Amniotic stem cell (primary cell): ENCODE measurements at regions not wholly inside any gene's neighbourhood (a gene's known extent, or its start where the extent isn't known, plus 50 kb on each side); places are given as distances from the start of the nearest gene placed in this dataset.
"Not testable (repeated sequence)": the region's sequence is repeated elsewhere in the genome, so short reads cannot be mapped to it uniquely, and the experiment has no call there.

ENCODE experiments used
- DNase-seq: peaks from one replicate; lab custom pipeline; 2025; lab: John Stamatoyannopoulos, UW

DNA sequence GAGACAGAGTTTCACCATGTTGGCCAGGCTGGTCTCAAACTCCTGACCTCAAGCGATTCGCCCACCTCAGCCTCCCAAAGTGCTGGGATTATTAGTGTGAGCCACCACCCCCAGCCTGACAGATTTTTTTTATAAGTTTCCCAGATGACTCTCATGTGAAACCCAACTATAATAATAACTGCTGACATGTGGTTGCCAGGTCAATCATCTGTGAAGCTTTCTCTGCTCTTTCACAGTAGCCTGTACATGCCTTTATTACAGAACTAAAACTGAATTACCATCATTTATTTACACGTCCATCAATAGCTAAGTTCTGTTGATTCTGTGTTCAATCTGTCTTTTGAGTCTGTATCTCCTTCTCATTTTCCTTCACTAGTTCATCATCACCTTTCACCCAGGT, 218.5 kb downstream of the RPS29 start:
- no peak for DNase-seq

DNA sequence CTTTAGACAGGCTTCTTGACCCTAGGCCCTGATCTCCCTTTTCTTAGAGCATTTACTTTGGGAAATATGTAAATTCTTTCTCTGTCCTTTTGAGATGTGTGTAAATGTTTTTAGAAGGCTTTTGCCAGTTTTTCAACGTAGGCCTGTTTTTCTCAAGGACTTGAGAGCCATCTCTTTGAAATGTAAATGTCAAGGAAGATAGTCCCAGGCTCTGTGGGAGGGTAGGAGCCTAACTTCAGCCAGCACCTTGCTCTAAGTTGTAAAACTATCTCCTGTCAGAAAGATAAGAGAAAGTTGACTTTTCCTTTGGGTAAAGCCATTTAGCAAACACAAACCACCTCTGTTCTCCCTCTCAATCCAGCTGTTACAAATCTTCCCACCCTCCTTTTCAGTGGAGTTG, 219.8 kb downstream of the RPS29 start:
- DNase-seq = no peak

- DNase-seq = no peak
These were observed 221.4 kb downstream of the RPS29 start for GRCh38 chr14:49364752-49365117.

DNA sequence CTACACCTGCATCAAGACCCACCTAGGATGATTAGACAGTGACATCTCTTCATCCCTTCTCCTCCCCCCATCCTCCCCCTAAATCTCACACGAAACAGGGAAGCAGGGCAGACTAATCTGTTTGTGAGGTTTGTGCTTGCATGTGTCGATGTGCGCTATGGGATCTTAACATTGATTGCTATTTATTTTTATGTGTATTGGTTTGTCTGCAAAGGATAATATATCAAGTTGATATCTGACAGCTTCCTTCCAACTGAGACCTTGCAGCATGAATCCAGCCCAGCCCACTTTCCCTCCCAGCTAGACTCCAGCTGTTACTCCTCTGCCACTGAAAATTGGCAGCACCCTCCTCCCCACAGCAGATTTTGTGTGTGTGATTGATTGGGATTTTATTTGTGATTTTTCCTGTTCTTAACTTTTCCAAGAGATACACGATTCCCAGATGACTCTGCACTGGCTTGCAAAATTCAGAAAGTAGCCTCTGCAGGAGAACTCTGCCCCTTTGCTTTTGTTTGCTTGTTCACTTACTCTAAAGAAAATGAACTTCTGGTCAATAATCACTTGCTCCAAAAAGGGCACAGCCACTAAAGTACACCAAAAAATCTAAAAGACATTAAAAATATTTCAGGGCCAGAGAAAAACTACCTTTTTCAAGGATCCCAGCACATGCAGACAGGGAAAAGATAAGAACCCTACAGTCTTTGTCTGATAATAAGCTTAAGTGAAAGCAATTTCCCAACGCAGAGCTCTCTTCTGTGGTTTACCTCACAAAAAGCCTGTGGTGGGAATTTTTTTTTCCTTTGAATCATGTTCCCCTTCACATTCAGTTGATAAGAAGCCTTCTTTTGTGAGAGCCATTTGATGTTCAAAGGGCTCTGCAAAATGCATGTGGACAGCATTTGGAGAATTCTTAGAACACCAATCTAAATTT, 222.1 kb downstream of the RPS29 start:
- no peak for DNase-seq

DNA sequence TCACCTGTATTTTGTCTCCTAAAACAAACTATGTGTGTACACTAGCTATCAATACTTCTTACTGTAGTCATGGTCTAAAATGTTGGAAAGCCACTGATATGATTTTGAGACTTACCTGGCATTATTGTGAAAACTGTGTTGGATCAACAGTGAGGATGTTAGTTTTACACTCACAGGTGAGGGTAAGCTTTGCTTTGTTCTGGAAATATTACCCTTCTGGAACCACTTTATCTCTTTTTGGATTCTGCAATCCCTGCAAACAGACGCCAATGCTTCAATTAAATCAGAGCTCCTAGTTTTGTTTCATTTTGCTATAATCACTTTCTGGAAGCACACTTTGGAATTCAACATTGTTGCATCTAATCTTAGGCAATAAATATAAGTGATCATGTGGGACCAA, 223.3 kb downstream of the RPS29 start:
- no peak for DNase-seq

DNA sequence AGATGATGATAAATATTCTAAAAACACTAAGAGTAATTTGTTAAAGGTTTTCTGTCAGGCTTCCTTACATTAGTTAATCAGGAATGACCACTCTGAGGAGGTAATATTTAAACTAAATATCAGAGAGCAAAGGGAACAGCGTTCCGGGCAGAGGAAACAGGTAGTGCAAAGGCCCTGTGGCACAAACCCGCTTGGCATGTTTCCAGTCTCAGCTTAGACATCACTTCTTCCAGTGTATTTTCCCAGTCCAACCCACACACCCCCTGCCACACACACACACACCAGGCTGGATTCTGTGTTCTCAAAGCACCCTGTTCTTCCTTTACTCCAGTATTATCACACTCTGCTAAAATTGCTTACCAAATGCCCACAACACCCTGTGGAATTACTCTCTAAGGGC, 247.1 kb downstream of the RPS29 start:
- DNase-seq = no peak

- no peak for DNase-seq
These were observed 266.4 kb downstream of the RPS29 start for GRCh38 chr14:49319810-49320209.

GRCh38 chr14:49315570-49315969, 270.6 kb downstream of the RPS29 start:
- DNase-seq = no peak

GRCh38 chr14:49314737-49315136, 271.4 kb downstream of the RPS29 start:
- no peak for DNase-seq

DNA sequence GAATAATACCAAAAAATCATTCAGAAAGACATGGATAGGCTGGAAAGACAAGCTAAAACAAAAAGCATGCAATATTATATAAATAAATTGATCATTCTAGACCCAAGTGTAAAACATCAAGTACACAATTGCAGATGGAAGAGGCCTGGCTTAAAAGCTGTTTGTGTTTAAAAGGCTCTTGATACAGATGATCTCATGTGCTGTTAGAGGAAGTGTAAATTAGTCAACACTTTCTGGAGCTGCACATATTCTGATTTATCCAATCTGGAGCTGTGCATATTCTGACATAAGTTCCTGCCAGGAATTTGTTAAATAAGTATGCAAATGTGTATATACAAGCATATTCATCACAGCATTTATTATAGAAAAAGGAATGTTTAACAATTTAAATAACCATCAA, 273.1 kb downstream of the RPS29 start:
- no peak for DNase-seq

- DNase-seq = no peak
These were observed 275.9 kb downstream of the RPS29 start for GRCh38 chr14:49310298-49310697.

DNA sequence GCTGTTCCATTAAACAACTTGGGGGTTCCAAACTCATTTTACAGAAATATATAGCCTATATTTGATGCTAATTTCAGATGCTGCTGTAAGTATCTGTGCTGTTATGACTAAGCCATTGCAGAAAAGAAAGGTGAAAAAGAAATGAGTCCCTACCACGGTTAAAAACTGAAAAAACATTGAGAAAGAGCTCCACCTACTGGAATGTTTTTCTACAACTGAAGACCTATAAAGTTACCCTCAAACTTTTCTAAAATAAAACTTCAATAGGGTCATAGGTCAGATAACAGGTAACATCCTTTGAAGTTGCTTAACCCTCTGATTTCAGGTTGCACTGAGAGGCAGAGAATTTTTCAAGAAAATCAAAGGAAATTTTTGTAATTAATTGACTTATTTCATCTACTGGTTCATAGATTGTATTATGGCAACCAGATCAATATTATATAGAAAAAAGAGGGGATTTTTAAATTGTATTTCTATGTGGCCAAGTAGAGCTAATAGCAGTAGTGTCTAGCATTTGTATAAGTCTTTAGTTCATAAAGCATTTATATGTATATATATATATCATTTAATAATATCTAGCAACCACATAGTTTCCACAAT, 279.9 kb downstream of the RPS29 start:
- no peak for DNase-seq

DNA sequence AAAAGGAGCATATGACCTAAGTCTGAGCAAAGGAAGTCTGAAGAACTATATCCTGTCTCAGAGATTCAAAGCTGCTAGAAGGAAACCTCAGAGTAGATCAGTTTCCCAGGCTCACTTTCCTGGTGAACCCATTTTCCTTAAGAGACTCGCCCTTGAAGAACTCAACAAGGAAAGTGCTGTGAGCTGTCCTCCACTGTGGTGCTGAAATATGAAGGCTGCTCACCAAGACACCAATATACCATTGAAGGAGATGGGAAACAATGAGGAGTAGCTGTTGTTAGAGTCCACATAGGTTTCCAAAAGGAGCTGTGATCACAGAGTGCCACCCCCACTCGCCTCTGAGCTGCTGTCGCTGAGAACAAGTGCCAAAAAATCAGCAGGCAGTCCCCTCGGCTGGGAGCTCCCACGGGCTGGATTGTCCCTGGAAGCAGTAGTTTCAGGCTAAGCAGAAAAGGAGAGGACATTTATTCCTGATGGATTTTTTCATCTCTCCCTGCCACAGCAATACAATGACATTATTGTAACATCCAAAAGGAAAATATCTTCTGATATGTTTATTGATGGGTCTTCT, 282.1 kb downstream of the RPS29 start:
- no peak for DNase-seq

DNA sequence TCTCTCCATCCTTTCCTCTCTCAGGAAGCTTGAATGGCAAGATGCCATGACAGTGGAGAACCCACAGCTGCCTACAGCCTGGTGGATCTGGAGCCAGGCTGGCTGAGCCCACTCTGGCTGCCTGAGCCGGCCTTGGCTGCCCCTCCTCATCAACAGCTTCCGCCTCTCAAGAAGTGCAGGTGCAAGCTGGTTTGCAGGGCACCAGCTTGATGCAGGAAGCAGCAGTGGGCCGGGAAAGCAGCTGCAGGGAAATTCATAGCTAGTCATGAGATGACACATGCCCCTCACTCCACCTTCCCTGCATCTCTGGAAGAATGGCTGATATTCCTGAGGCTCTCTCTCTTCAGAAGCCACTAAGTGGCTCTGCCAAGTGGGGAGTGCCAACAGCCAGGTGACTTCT, 289.1 kb downstream of the RPS29 start:
- DNase-seq = no peak

GRCh38 chr14:49294621-49295148, 291.5 kb downstream of the RPS29 start:
- no peak for DNase-seq

DNA sequence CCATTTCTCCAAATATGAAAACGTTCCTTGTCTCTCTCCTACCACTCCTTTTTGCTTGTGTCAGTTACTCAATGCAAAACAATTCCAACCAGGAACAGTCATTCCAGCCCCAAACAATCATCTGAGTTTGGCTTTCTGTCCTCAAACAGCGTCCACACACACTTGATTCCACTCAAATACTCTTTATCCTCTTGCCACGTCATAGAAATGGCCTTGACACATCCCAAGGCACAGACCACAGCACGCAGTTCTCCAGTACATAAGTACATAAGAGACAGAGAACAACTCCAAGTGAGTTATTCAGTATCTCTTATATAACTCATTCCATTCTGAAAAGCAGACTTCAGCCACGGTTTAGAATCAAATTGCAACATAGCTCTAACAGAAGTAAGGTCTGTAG, 299.2 kb downstream of the RPS29 start:
- no peak for DNase-seq

DNA sequence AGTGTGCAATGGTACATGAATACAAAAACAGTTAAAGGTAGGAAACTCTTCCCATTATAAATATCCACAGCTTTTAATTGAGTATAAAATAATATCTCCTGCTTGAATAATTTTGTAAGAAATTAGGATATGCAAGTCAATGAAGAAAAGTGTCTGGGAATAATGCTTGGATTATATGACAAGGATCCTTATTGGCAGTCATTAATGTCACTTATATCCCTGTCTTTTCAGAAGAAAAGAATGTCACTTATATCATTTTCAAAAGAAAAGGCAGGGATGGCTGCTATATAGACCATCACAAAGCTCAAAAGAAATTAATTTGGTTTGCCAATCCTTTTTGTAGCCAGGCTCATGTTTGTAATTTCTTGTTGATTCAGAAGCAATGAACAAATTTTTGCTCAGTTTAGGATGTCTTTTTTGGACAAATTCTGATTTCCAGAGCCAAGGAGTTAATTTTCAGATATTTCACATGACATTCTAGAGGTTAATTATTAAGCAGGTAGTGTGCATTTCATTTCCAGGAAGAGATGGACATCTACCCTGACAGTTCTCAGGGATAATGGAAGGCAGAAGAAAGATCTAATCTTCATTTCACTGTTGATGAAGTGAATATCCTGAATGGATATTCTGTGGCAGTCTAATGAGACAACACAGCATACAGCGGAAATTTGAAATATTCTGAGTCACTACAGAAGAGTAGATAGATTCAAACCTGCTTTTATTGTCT, 299.8 kb downstream of the RPS29 start:
- no peak for DNase-seq

DNA sequence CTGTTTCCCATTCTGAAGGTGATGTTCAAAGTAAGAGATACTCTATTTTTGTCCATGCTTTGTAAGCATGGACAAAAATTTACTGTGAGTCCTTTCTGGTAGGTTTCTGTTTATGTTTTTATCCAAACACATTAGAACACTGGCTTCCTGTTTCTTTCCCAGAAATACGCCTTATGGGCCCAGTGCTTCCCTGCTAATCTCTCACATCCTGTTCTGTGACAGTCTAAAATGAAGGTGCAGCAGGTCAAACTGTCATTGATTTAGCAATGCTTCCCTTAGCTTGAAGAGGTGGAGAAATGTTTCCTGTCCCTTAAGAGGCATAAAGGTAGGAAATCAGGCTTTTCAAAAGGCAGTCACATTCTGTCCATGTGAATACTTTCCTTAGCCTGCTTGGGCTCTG, 305.6 kb downstream of the RPS29 start:
- DNase-seq = no peak

DNA sequence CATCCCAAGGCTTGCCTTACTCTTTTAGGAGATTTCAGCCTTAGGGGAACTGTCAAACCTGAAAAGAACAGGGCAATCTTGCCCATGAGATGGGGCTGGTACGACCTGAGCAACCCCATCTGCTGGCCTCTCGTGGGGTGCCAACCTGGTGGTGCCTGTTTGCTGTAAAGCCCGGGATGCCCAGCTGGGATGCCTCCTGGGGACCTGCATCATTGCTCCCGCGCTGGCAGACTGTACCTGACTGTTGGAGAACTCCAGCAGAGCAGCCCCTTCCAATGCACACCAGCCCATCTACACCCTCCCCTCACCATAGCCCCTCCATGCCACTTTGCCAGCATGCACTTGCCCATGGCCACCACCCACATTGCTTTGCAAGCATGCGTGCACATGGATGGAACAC, 335.7 kb downstream of the RPS29 start:
- DNase-seq = no peak

- DNase-seq = no peak
These were observed 336.1 kb downstream of the RPS29 start for GRCh38 chr14:49250109-49250508.

DNA sequence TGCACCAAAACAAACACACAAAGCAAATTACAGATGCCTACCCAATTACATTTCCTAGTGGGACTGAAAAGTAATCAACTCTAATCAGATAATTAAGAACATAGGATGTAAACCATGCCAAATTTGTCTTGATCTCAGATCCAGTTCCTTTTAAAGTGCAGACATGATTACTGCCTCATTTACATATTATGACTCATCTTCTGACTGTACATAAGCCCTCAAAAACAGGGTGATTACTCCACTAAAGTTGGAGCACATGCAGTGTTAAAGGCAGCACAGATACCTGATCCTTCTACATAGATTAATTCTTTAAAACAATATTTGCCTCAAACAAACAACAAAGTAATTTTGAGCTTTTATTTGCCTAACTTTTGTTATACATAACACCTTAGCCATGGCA, 337.2 kb downstream of the RPS29 start:
- DNase-seq = no peak

- not testable (repeated sequence) for DNase-seq
These were observed 342.4 kb downstream of the RPS29 start for GRCh38 chr14:49243777-49244176.
